Ovary (tissue), 7 donors: ENCODE measurements at regions not wholly inside any gene's neighbourhood (a gene's known extent, or its start where the extent isn't known, plus 50 kb on each side); places are given as distances from the start of the nearest gene placed in this dataset.
"Not testable (repeated sequence)": the region's sequence is repeated elsewhere in the genome, so short reads cannot be mapped to it uniquely, and the experiment has no call there.

Experiments
- DNase-seq, 5 donors: peaks; one replicate each; pipeline ENCODE4 v3.0.0-alpha.2; 2019 to 2020
- H3K27ac ChIP-seq, 2 donors: fragments of 200-600 bp; one replicate each; pipeline versions ENCODE4 v1.5.1 to v1.8.0; 2019 to 2022
- H3K27me3 ChIP-seq: fragments of 200-600 bp; one replicate; pipeline ENCODE4 v1.8.0; 2022
- H3K36me3 ChIP-seq: fragments of 200-600 bp; sonication (generic); one replicate; pipeline ENCODE4 v1.5.1; 2019
- H3K4me1 ChIP-seq: one replicate; pipeline ENCODE4 v1.8.1; 2013; ENCODE audit warnings: mild to moderate bottlenecking, moderate library complexity; ENCODE audit not compliant: insufficient read depth
- H3K4me3 ChIP-seq: fragments of 200-600 bp; sonication (generic); one replicate; pipeline ENCODE4 v1.5.1; 2017
- H3K9me3 ChIP-seq, 2 donors: fragments of 200-600 bp in 1 of 2; sonication (generic) in 1 of 2; one replicate each; pipeline versions ENCODE4 v1.5.1 to v1.8.1; 2013 to 2019; ENCODE audit warnings: mild to moderate bottlenecking in 1 of 2, moderate library complexity in 1 of 2
- EP300 ChIP-seq: sonication (generic); formaldehyde crosslinking; IDR thresholded peaks from one replicate; pipeline ENCODE4 v1.6.1; 2017; ENCODE audit warnings: antibody characterized with exemption
- POLR2A ChIP-seq: fragments of 450-650 bp; IDR thresholded peaks from one replicate; pipeline ENCODE4 v1.6.1; 2017; ENCODE audit warnings: antibody characterized with exemption, mild to moderate bottlenecking, moderate library complexity
- WGBS, 3 donors: extraction: QIAGEN DNeasy Blood & Tissue Kit in 1 of 3; methylation state at CpG; one replicate each; pipeline versions ENCODE4 v1.1.5 to v1.1.7; 2013 to 2017; 5-methylcytosine and 5-hydroxymethylcytosine counted together
- intact Hi-C, 4 donors: fragments of 100-400 bp; cut with DNase I; formaldehyde crosslinking; loops; one replicate each; pipeline versions ENCODE4 v1.11.0 to v1.15.1; 2022 to 2023
- TF ChIP-seq, protein P1 (sequence below), 3 donors: fragments of 450-650 bp in 2 of 3; fragments of 200-600 bp in 1 of 3; IDR thresholded peaks; one replicate each; pipeline versions ENCODE4 v1.5.1 to v1.8.0; 2016 to 2022; ENCODE audit warnings: antibody characterized with exemption in 3 of 3, mild to moderate bottlenecking in 1 of 3
- donor health status: DM: no; HTN: no; CAD: no; lungs with moderate emphysema.
- donor health status: DM: no; HTN: no; CAD: no.
- donor health status: Bipolar disorder and iron deficiency.
- donor health status: DM: no; HTN: no; CAD: no.
- donor health status: DM: yes; HTN: yes; CAD: no.

DNA sequence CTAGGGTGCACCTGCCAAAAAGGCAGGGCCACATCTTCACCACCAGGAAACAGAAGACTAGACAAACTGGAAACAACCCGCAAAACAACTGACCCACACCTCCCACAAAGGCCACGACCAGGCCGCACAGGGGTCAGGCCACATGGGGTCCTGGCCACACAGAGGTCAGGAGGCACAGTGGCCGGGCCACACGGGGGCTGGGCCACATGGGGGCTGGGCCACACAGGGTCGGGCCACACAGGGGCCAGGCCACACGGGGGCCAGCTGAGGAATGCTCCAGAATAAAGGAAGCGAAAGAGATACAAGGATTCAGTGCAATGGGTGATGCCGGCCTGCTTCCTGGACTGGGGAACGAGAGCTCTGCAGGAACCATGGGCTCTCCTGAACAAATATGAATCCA, 91.6 kb downstream of the OLFM1 start:
- Histone ChIP-seq H3K4me3 (no peak overlapping the region), H3K27me3 (no peaks in the 10 kb centered on the region), H3K9me3 (no peaks in the 10 kb centered on the region), H3K4me1 (no peaks in the 10 kb centered on the region), H3K27ac (no peak overlapping the region), H3K36me3 (no peaks in the 10 kb centered on the region)
- no peak for TF ChIP-seq POLR2A
- no peak for TF ChIP-seq EP300
- TF ChIP-seq, protein P1, sequence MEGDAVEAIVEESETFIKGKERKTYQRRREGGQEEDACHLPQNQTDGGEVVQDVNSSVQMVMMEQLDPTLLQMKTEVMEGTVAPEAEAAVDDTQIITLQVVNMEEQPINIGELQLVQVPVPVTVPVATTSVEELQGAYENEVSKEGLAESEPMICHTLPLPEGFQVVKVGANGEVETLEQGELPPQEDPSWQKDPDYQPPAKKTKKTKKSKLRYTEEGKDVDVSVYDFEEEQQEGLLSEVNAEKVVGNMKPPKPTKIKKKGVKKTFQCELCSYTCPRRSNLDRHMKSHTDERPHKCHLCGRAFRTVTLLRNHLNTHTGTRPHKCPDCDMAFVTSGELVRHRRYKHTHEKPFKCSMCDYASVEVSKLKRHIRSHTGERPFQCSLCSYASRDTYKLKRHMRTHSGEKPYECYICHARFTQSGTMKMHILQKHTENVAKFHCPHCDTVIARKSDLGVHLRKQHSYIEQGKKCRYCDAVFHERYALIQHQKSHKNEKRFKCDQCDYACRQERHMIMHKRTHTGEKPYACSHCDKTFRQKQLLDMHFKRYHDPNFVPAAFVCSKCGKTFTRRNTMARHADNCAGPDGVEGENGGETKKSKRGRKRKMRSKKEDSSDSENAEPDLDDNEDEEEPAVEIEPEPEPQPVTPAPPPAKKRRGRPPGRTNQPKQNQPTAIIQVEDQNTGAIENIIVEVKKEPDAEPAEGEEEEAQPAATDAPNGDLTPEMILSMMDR (IDR thresholded peaks at IDR 0.05): no peak
- 63 to 69% (median 63%) methylated on average over 10 of the region's 10 CpGs for WGBS, 3 donors
- intact Hi-C loops: no loop called here
- DNase-seq: no peak

DNA sequence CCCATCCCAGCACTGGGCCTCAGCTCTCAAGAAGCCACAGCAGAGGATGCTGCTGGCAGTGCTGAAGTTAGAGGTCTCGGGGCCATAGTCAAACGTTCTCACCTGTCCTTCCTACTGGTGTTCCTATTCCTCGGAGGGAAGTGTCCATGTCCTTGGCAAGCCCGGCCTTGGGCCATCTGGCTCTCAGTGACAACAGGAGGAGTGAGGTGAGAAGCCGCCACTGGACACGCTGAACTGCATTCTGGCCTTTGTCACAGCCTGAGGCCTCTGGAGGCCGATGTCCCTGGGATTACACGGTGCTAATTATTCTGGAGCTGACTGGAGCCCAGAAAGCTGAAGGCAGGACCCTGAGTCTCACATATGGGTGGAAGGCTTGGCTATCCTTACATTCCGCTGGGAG, 92.5 kb downstream of the OLFM1 start:
- no peak overlapping the region for H3K4me3 ChIP-seq
- H3K27me3 ChIP-seq: no peaks in the 10 kb centered on the region
- intact Hi-C loops: no loop called here
- no peaks in the 10 kb centered on the region for H3K36me3 ChIP-seq
- TF ChIP-seq POLR2A: no peak
- TF ChIP-seq, protein P1 (IDR thresholded peaks at IDR 0.05): no peak
- no peak for TF ChIP-seq EP300
- WGBS, 3 donors: 68 to 73% (median 69%) methylated on average over 9 of the region's 9 CpGs
- H3K9me3 ChIP-seq: no peaks in the 10 kb centered on the region
- no peak for DNase-seq
- H3K27ac ChIP-seq: no peak overlapping the region
- H3K4me1 ChIP-seq: no peaks in the 10 kb centered on the region

DNA sequence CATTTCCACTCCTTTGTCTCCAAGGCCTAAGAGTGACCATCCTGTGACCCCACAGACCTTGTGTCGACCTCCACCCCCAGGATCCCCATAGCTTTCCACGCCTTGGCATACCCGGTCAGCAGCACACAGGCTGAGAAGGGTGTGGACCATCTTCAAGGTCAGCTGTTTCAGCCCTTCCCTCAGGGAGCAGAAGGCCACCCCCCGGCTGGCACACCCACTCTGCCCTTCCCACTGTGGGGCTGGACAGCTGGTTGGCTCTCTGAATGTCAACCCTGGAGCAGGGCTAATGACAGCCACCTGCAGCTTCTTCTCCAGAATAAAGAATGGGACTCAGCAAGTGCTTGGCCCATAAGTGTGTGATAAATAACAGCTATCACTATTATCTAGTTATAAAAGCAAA, 93.1 kb downstream of the OLFM1 start:
- Histone ChIP-seq H3K27me3 (no peaks in the 10 kb centered on the region), H3K4me1 (no peaks in the 10 kb centered on the region), H3K36me3 (no peaks in the 10 kb centered on the region), H3K9me3 (no peaks in the 10 kb centered on the region), H3K27ac (no peak overlapping the region), H3K4me3 (no peak overlapping the region)
- no peak for DNase-seq
- 63 to 67% (median 66%) methylated on average over 4 of the region's 4 CpGs for WGBS, 3 donors
- TF ChIP-seq POLR2A (no peak), EP300 (no peak)
- TF ChIP-seq, protein P1 (IDR thresholded peaks at IDR 0.05): no peak
- intact Hi-C loops: no loop called here

DNA sequence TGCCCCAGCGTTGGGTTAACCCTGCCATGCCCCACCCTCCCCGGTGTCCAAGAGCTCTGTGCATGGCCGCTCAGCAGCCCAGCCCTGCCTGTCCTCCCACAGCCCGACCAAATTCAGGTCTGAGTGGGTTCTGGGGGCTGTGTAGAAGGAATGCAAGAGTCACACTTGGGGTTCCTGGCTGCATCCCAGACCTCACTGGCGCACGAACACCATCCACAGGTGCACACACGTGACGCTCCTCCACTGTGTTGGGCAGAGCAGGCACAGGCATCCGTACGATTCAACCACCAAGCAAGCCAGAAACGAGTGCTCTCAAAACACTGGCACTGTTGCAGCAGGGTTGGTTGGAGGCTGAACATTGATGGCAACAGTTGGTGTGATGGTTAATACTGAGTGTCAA, 93.9 kb downstream of the OLFM1 start:
- Histone ChIP-seq H3K4me3 (no peak overlapping the region), H3K36me3 (no peaks in the 10 kb centered on the region), H3K4me1 (no peaks in the 10 kb centered on the region), H3K27me3 (no peaks in the 10 kb centered on the region), H3K9me3 (no peaks in the 10 kb centered on the region), H3K27ac (no peak overlapping the region)
- 80 to 86% (median 83%) methylated on average over 11 of the region's 11 CpGs for WGBS, 3 donors
- DNase-seq: no peak
- TF ChIP-seq EP300 (no peak), POLR2A (no peak)
- TF ChIP-seq, protein P1 (IDR thresholded peaks at IDR 0.05): no peak
- intact Hi-C loops: no loop called here

DNA sequence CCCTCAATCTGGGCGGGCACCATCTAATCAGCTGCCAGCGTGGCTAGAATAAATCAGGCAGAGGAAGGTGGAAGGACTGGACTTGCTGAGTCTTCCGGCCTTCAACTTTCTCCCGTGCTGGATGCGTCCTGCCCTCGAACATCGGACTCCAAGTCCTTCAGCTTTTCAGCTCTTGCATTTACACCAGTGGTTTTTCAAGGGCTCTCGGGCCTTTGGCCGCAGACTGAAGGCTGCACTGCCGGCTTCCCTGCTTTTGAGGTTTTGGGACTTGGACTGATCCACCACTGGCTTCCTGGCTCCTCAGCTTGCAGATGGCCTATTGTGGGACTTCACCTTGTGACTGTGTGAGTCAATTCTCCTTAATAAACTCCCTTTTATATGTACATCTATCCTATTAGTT, 94.4 kb downstream of the OLFM1 start:
- H3K27ac ChIP-seq, H3K4me1 ChIP-seq, H3K4me3 ChIP-seq, H3K36me3 ChIP-seq, H3K27me3 ChIP-seq, intact Hi-C loops, DNase-seq, H3K9me3 ChIP-seq: not testable (repeated sequence)
- WGBS, 3 donors: 87 to 94% (median 89%) methylated on average over 10 of the region's 10 CpGs
